NB4 (cell line): ENCODE measurements at regions not wholly inside any gene's neighbourhood (a gene's known extent, or its start where the extent isn't known, plus 50 kb on each side); places are given as distances from the start of the nearest gene placed in this dataset.

Source experiments
- MAX ChIP-seq: IDR thresholded peaks from 2 replicates; pipeline ENCODE4 v1.6.1; 2011; ENCODE audit warnings: low read depth, low read length
- TF ChIP-seq, protein P1 (sequence below): IDR thresholded peaks from one replicate; pipeline ENCODE4 v1.5.1; 2012; ENCODE audit warnings: low read depth, low read length

DNA sequence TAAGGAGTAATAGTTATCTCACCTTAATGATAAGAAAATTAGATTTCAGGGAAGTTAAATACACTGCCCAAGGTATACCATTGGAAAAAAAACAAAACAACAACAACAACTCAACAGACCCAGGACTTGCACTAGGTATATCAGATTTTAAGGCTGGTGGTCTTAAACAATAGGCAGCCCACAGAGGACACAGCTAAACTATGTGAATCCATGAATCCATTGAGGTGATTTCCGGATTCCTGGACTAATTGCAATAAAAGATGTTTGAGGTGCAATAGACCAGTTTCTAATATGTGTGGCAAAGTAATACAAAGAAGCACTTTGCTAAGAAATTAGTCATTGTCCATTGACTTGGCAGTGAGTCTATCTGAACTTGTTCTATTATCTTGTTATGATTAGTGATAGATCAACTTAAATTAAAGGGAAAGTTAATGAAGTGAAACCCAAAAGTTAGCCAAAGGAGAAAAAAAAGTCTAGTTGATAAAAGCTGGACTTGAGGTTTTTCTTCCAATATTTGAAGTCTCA, 60.9 kb upstream of the MAGI1 start:
- no peak for TF ChIP-seq MAX
- TF ChIP-seq, protein P1, sequence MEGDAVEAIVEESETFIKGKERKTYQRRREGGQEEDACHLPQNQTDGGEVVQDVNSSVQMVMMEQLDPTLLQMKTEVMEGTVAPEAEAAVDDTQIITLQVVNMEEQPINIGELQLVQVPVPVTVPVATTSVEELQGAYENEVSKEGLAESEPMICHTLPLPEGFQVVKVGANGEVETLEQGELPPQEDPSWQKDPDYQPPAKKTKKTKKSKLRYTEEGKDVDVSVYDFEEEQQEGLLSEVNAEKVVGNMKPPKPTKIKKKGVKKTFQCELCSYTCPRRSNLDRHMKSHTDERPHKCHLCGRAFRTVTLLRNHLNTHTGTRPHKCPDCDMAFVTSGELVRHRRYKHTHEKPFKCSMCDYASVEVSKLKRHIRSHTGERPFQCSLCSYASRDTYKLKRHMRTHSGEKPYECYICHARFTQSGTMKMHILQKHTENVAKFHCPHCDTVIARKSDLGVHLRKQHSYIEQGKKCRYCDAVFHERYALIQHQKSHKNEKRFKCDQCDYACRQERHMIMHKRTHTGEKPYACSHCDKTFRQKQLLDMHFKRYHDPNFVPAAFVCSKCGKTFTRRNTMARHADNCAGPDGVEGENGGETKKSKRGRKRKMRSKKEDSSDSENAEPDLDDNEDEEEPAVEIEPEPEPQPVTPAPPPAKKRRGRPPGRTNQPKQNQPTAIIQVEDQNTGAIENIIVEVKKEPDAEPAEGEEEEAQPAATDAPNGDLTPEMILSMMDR, result no peak
